HG03354 (cell line): ENCODE measurements at regions not wholly inside any gene's neighbourhood (a gene's known extent, or its start where the extent isn't known, plus 50 kb on each side); places are given as distances from the start of the nearest gene placed in this dataset.

ENCODE experiments used
- ATAC-seq: cut with Tn5 transposase; IDR thresholded peaks from one replicate; pipeline ENCODE4 v1.9.1; 2021; ENCODE audit warnings: mild to moderate bottlenecking; ENCODE audit not compliant: unreplicated experiment, poor library complexity, severe bottlenecking

DNA sequence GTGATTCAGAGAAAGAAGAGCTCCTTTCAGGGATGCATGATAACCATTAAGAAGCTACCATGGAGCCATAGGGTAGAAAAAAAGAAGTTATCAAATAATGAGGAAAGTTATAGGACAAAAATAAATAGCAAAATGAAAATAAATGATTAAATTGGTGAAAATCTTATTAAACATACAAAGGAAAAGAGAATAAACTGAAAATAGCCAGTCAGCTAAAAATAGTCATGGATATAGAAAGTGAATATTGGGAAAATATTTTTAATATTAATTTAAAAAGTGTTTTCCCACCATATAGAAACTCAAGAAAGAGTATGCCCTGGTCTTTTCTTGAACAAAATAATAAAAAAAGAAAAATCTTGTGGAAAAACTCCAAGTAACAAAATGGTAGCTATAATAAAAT lies 209.2 kb upstream of the CDH19 start:
- no peak for ATAC-seq

DNA sequence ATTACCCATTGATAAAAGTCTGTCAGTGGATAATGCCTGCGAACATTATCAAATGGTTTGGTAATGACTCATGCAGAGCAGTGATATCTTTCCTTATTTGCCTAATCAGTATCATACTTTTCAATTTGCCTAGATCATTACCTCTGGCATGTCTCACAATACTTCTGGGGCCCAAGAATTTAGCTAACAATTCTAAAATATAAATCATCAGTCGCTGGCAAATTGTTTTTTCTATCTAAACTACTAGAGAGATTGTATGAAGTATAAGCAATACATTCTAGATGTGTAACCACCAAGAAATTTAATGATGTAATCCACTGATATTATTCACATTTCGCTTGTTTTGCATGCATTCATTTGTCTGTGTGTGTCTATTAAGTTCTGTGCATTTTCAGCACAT lies 191.2 kb upstream of the CDH19 start:
- ATAC-seq = no peak

DNA sequence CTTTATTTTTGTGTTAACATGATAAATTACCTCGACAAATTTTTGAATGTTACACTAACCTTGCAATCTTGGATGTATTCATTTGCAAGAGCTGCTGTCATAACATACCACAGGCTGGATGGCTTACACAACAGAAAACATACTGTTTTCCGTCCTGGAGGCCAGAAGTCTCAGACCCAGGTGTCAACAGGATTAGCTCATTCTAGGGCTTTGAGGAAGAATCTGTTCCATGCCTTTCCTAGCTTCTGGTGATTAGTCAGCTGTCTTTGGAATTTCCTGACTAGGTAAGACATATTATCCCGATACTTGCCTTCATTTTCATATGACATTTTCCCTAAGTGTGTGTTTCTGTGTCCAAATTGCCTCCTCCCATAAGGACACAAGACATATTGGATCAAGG lies 188.6 kb upstream of the CDH19 start:
- no peak for ATAC-seq

DNA sequence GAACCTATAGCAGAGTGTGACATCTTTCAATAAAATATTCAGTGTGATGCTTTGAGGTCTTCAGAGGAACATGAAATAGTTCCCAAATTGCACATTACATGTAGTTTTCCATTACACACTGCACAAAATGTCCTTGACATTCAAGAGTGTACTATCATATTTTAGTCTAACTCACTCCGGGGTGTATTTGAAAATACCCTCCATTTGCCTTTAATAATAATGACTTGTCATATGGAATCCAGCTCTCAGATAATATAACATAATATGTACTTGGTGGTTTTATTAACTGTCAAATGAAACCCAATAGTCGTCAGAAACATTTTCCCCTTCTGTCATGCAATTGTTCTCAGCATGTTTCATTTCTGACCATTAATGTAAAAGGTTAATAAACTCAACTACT lies 176.7 kb upstream of the CDH19 start:
- no peak for ATAC-seq

DNA sequence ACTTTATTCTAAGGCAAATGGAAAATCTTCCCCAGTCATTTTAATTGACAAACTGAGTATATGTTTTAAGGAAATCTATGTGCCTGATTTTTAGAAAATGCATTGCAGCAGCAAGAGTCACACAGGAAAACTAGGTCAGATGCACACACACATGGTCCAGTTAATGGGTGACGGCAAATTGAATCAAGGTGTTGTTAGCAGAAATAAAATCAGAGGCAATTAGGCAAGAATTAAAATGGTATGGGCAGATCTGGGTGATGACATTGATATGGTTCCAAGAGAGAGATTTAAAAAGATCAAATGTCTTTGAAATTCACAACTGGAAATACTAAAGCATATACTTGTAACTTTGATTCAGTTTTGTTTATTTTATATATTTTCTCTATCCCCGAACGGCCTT lies 174.2 kb upstream of the CDH19 start:
- ATAC-seq = no peak

DNA sequence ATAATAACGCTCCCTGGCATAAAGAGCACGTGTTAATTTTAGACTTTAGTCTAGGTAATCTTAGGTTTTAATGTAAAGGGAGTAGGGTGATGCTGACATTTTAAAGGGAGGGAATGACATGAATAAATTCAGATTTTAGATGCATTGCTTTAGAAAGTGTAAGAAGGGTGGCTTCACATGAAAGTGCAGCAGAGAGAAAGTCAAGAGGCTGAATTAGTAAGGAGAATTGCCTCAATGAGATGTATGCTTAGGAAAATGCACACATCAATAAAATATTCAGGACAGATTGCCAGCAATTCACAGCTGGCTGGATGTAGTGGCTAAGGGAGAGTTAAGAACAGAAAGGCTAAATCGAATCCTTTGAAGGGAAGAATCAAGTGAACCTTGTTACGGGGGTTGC lies 165.5 kb upstream of the CDH19 start:
- ATAC-seq = no peak

DNA sequence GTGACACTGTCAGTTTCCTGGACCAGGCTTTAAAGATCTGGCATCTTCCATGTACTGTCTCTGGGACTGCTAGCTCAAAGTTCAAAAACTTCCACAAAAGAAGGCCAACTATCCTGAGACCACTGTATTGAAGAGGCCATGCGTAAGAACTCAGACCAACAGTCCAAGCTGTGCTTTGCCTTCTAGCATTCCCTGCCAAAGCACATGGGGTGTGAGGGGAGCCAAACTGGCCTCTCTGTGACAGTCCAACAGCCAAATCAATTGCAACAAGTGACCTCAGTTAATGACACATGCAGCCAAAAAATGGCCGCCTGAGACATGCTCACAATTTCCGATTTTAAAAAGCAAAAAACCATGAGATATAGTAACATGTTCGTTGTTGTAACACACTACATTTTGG lies 160.3 kb upstream of the CDH19 start:
- ATAC-seq = no peak

DNA sequence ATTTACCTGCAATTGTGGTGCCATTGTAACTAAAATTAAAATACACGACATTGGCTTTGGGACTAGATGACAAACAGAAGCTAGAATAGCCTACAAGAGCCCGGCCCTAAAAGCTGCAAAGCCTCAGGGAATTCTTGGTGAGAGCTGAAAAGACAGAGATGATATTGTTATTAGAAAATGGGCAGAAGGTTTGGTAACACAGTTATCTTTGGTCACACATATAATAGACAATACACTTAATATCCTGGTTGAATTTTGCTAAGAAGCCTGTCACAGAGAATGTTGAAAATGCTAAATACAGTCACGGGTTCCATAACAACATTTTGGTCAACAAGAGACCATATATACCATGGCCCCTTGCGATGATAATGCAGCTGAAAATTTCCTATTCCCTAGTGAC lies 157.3 kb upstream of the CDH19 start:
- no peak for ATAC-seq

DNA sequence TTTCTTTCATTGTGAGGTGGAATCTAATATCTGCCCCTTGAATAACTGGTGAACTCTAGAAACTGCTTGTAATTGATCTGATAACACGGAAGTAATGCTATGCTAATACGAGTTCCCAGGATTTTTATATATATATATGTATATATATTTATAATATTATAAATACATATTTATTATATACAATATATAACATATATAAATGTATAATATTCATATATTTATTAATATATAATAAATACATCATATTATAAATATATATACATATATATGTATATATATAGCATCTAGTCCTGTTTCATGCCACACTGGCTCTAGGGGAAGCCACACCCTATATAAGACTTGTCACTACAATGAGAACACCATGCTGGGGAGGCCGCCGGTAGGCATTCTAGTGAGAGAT lies 156.7 kb upstream of the CDH19 start:
- ATAC-seq = no peak

DNA sequence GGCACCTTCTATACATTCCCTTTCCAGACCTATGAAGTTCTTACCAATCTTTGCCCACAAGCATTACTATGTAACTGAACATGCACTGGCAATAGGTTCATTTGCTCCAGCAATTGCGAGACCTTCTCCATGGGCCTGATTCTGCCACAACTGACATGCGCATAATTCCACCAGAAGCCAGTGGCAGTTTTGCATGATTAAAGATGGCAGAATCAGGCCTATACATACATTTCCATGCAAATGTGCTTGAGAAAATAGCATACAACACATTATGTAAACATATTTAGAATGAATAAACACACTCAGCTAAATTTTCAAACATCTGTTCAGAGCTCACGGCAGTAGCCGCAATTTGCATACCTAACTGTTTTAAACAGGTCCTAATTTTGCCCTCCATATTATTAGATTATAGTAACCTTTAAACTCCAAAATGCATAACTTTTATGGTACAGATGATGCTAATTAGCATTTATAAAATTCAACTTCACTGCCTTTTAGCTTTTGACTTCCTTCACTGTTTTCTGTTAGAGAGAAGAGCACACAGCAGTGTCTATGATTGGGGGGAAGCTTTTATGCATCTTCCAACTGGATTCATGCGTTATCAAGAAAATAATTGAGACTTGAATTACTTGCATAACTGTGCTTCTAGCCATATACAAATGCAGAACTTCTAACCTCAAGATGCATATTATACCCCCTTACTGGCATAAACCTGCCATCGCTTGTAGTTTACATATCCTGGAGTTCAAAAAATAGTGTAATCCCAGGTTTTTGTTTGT lies 155.3 kb upstream of the CDH19 start:
- no peak for ATAC-seq

DNA sequence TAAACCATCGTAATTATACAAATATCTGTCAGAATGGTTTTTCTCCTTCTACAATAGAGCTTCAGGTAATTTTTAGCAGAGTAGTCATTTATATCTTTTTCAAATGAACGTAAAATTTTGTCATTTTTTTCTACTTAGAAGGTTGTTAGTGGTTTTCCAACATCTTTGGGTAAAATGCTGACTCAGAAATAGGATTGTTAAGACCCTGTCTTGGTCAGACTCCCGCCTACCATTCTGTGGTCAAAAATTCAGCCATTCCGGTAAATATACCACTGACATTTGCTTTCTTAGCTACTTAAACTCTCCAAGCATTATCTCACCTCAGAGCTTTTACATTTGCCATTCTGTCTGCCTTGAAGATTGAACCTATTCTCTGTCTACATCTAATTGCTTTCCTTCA lies 154.1 kb upstream of the CDH19 start:
- ATAC-seq = no peak

DNA sequence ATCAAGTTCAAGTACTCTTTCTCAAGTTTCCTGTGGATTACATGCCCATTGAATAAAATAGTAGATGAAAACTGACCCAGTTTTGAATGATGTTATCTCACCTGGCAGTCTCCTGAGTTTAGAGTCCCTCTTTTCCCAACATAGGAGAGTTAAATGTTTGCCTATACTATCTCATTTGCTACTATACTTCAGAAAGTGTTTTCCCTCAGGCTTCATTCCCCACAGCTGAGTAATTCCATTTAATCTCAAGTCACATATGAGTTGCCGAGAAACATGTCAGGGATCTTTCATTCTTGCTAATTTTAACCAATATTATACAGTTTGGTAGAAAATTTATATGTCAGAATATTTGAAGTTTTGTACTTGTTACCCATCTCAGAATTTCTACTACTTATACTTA lies 150.4 kb upstream of the CDH19 start:
- no peak for ATAC-seq

DNA sequence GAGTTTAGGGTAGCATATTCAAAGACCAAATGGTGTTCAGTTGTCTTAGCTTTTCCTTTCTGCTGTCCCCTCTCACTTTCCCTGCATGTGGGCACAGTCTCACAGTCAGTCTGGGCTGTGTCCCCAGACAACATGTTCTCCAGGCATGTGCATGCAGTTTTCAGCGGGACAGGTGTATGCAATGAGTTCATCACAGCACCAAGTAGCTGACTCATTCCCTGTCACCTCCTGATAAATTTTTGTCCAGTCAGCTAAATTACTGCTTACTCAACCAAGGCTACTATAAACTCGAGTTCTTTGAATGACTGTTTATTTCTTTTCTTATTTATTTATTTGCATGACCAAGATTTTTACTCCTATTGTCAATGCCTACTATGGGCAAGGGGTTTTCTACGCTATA lies 148.8 kb upstream of the CDH19 start:
- ATAC-seq = no peak

DNA sequence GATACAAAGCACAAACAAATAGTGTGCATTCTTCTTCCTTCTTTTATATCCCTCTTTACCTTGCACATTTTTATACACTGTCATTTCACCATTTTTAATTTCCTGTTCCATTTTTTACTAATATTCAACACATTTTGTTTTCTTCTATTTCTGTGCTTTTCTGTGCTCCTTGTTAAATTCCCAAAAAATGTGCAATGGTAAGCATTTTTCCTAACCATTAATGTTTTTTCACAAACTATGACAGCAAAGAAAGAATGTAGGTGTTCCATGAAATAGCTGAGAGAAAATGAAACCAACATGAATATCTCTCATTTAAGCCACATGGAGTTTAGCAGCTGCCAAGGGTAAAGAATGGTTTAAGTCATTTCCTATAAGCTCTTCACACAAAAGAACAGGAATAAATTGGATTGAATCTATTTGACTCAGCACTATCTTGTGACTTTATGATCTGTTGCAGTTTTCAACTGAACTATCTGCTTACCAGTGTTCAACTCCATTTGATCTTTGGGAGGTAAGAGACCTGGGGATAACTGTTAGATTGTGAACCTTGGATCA lies 145.7 kb upstream of the CDH19 start:
- no peak for ATAC-seq

DNA sequence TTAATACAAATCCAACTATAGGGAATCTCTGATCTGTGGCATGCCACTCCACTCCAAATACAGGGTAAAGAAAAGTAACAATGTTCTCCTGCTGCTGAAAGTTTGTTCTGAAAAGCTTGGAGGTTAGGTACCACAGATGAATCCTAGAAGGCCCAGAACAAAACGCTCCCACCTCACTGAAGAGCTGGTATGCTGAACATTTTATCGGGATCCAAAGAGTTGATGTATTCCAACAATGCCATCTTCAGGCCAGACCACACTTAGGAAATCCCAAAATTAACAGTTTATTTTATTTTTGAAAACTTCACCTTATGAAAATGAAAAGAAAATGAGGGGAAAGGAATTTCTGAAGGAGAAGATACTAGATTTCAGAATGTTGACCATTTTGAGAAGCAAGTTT lies 145.1 kb upstream of the CDH19 start:
- ATAC-seq = no peak

DNA sequence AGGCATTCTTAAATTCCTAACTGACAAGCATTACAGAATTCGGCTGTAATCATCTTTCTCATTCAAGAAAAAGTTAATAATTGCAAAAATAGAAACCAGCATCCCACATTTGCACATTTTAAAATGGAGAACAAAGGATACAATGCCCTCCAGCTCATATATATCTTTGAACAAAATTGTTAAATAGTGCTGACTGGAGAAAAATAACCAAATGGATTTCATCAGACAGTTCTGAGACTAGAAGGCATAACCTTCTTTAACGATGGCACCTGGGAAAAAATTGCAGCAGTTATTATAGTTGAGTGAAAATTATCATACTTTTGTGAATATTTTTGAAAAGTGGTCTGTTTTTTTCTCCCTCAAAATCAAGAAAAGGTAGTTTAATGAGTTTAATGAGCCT lies 138.9 kb upstream of the CDH19 start:
- no peak for ATAC-seq

DNA sequence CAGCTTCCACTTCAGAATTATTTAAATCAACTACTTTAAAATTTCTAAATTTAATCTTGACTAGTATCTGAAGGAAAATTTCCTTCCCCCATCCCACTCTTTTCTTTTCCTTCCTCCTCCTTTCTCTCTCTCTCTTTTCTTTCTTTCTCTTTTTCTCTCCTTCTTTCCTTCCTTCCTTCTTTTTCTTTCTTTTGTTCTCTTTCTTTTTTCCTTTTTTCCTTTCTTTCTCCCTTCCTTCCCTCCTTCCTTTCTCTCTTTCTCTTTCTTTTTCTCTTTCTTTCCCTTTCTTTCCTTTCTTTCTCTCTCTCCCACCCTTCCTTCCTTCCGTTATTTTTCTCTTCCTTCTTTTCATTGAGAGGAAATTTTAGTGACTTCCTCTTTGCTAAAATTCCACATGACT lies 132.0 kb upstream of the CDH19 start:
- ATAC-seq = no peak

DNA sequence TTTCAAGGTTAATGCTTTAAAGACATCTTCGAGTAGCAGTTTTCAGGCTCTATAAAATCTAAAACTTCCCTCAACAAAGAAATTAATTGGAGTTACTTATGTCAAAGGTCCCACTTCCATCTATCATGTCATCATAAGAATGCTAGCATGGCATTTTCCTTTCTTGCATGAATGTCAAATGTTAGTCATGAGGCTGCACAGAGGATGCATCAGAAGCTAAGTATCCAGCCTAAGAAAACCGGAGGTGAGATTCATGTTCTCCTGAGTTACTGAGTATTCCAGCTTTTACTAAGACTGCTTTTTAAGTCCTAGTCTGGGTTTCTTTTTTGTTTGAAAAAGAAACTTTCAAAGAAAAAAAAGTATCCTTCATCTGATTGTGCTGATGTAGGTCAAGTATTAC lies 130.6 kb upstream of the CDH19 start:
- no peak for ATAC-seq

DNA sequence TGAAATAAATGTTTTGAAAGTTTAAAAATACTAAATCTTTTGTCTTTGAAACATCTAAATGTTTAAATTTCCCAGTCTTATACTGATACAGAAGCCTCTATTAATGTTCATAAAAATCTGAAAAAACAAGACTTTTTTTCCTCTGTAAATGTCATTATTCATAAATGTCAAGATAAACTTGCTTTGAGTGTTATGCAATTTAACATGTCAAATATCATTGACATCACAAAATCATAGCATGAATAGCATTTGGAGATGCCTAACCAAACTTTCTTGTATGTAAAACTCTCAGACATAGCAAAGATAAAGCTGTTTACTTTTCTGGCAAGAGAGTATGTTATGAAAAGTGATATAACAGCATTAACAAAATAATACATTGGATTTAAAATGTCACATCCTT lies 128.0 kb upstream of the CDH19 start:
- ATAC-seq = no peak

DNA sequence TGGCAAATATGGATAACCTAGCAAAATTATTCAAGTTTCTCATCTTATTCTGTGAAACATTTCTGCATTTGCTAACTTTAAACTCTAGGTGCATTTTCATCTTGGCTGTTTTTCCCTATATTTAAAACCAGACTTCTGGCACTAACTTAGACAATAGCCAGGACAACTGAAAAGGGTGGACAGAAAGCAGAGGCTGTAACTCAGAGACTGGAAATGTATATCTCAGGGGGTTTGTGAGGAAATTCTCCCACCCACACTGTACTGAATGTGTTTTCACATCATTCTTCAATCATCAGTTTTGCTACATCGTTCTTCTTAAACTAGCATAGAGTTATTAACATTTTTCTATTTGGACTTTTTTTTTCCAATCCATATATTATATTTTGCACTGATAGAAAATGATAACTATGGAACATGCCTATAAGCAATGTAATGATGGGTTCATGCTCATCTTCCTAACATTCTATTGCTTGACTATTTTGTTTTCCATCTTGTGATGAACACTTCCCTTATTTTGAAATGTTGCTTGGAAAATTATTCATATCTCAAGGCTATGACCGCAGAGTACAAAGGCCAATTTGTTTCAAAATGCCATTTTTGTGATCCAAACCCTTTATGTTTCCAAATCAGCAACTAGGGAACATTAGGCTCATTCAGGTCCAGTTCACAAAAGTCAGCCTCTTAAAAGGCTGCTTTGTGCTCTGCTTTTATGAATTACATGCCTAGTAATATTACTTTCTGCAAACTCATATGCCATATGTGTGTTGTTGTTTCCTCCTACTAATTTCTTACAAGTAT lies 125.8 kb upstream of the CDH19 start:
- ATAC-seq = no peak

DNA sequence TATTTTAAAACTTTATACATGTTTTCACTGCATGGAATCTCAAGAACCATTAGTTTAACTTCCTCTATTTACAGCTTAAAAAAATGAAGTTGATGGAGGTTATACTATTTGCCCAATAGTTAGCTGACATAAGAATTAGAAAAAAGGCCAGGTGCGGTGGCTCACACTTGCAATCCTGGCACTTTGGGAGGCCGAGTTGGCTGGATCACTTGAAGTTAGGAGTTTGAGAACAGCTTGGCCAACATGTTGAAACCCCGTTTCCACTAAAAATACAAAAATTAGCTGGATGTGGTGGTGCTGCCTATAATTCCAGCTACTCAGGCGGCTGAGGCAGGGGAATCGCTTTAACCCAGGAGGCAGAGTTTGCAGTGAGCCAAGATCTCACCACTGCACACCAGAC lies 125.1 kb upstream of the CDH19 start:
- no peak for ATAC-seq
